H1 (cell line): ENCODE measurements at regions not wholly inside any gene's neighbourhood (a gene's known extent, or its start where the extent isn't known, plus 50 kb on each side); places are given as distances from the start of the nearest gene placed in this dataset.

ENCODE experiments used
- CTCF ChIA-PET: fragments of 300-600 bp; sonication (Branson Sonifier 250); formaldehyde crosslinking; loops from one replicate; lab custom pipeline; 2021; ENCODE audit not compliant: partially characterized antibody; lab: Charles Lee
- POLR2A ChIA-PET: fragments of 300-600 bp; sonication (Branson Sonifier 250); formaldehyde crosslinking; loops from one replicate; lab custom pipeline; 2021; ENCODE audit warnings: inconsistent platforms; ENCODE audit not compliant: partially characterized antibody; lab: Charles Lee
- DNase-seq, 2 experiments: peaks; one replicate each; pipeline versions ENCODE4 v3.0.0 to v3.0.0-alpha.2; 2010 to 2022; ENCODE audit warnings: low spot score in 2 of 2, low read depth in 1 of 2, mixed read lengths in 1 of 2
- FAIRE-seq: peaks from 2 replicates; lab custom pipeline; 2011; peaks lifted over from hg19 to GRCh38; lab: Jason Lieb, UNC
- H2AFZ ChIP-seq: 2 replicates; pipeline ENCODE4 v1.8.1; 2012; ENCODE audit warnings: low read length, inconsistent platforms
- H2AK5ac ChIP-seq: 2 replicates; pipeline ENCODE4 v1.6.1; 2013; ENCODE audit warnings: low read depth, low read length
- H2BK120ac ChIP-seq: replicated peaks from 2 replicates; pipeline ENCODE3; 2013; ENCODE audit warnings: low read depth, low read length, inconsistent platforms
- H2BK12ac ChIP-seq: 2 replicates; pipeline ENCODE4 v1.6.1; 2013; ENCODE audit warnings: low read depth, low read length
- H2BK15ac ChIP-seq: 2 replicates; pipeline ENCODE4 v1.6.1; 2013; ENCODE audit warnings: low read length
- H2BK20ac ChIP-seq: 2 replicates; pipeline ENCODE4 v1.6.1; 2013; ENCODE audit warnings: low read length
- H2BK5ac ChIP-seq: 2 replicates; pipeline ENCODE4 v1.6.1; 2013; ENCODE audit warnings: low read depth, low read length
- H3K14ac ChIP-seq: 2 replicates; pipeline ENCODE4 v1.6.1; 2013; ENCODE audit warnings: inconsistent platforms; ENCODE audit not compliant: insufficient read length
- H3K18ac ChIP-seq: 2 replicates; pipeline ENCODE4 v1.6.1; 2013; ENCODE audit warnings: low read length; ENCODE audit errors: extremely low read depth
- H3K23ac ChIP-seq: 2 replicates; pipeline ENCODE4 v1.6.1; 2013; ENCODE audit warnings: inconsistent platforms; ENCODE audit not compliant: insufficient read length
- H3K23me2 ChIP-seq: 2 replicates; pipeline ENCODE4 v1.6.1; 2013; ENCODE audit warnings: low read depth, low read length
- H3K27ac ChIP-seq: 2 replicates; pipeline ENCODE4 v1.6.1; 2011; ENCODE audit warnings: low read depth, low read length, inconsistent platforms
- H3K27me3 ChIP-seq, 4 experiments: replicated peaks in 1 of 4; 1 replicate in 1 of 4; 2 replicates in 3 of 4; pipeline versions ENCODE4 v1.6.1 to v1.8.1; 2011 to 2013; ENCODE audit warnings: low read length in 3 of 4, mild to moderate bottlenecking in 3 of 4, inconsistent platforms in 2 of 4, mixed read lengths in 2 of 4, moderate library complexity in 1 of 4; ENCODE audit not compliant: control insufficient read depth in 3 of 4, insufficient read depth in 3 of 4; ENCODE audit errors: extremely low read depth in 1 of 4
- H3K36me3 ChIP-seq, 4 experiments: 2 replicates each; pipeline versions ENCODE4 v1.6.1 to v1.8.1; 2011 to 2013; ENCODE audit warnings: mild to moderate bottlenecking in 4 of 4, low read length in 3 of 4, moderate library complexity in 2 of 4, control low read depth in 1 of 4, inconsistent platforms in 1 of 4; ENCODE audit not compliant: insufficient read depth in 4 of 4, control insufficient read depth in 2 of 4
- H3K4ac ChIP-seq: replicated peaks from 2 replicates; pipeline ENCODE3; 2013; ENCODE audit warnings: low read length, low read depth, mixed read lengths, inconsistent platforms; ENCODE audit not compliant: insufficient read length
- H3K4me1 ChIP-seq, 4 experiments: replicated peaks in 1 of 4; 1 replicate in 1 of 4; 2 replicates in 3 of 4; pipeline versions ENCODE4 v1.6.1 to v1.8.1; 2011 to 2013; ENCODE audit warnings: low read length in 3 of 4, inconsistent platforms in 2 of 4, mixed read lengths in 1 of 4; ENCODE audit not compliant: insufficient read depth in 4 of 4, control insufficient read depth in 3 of 4
- H3K4me2 ChIP-seq, 2 experiments: 2 replicates each; pipeline versions ENCODE4 v1.6.1 to v1.8.1; 2011 to 2013; ENCODE audit warnings: low read depth in 2 of 2, low read length in 2 of 2, control low read depth in 1 of 2, inconsistent platforms in 1 of 2, mild to moderate bottlenecking in 1 of 2; ENCODE audit not compliant: insufficient read depth in 1 of 2
- H3K4me3 ChIP-seq, 4 experiments: fragments of 200-600, 300-600 bp in 1 of 4; sonication (generic), shearing (Covaris generic), sonication (Bioruptor Twin) in 1 of 4; 2 replicates each; pipeline versions ENCODE4 v1.5.1 to v1.8.1; 2011 to 2016; ENCODE audit warnings: low read length in 4 of 4, low read depth in 3 of 4, control low read depth in 2 of 4, inconsistent platforms in 2 of 4, mild to moderate bottlenecking in 2 of 4, mixed read lengths in 1 of 4, moderate library complexity in 1 of 4; ENCODE audit not compliant: insufficient read depth in 2 of 4; ENCODE audit errors: extremely low read depth in 1 of 4
- H3K56ac ChIP-seq: replicated peaks from 2 replicates; pipeline ENCODE3; 2013; ENCODE audit warnings: low read depth, mild to moderate bottlenecking, mixed read lengths, low read length, inconsistent platforms; ENCODE audit not compliant: insufficient read length
- H3K79me1 ChIP-seq: 2 replicates; pipeline ENCODE4 v1.6.1; 2013; ENCODE audit warnings: low read depth, low read length, control low read depth
- H3K79me2 ChIP-seq, 2 experiments: 2 replicates each; pipeline versions ENCODE4 v1.6.1 to v1.8.1; 2012 to 2013; ENCODE audit warnings: low read length in 2 of 2, mild to moderate bottlenecking in 2 of 2, inconsistent platforms in 1 of 2; ENCODE audit not compliant: insufficient read depth in 2 of 2, control insufficient read depth in 1 of 2
- H3K9ac ChIP-seq, 4 experiments: replicated peaks in 1 of 4; 1 replicate in 1 of 4; 2 replicates in 3 of 4; pipeline versions ENCODE4 v1.6.1 to v1.8.1; 2011 to 2013; ENCODE audit warnings: low read depth in 3 of 4, low read length in 3 of 4, control low read depth in 2 of 4, mild to moderate bottlenecking in 2 of 4, moderate library complexity in 2 of 4, inconsistent platforms in 1 of 4; ENCODE audit errors: extremely low read depth in 1 of 4
- H3K9me3 ChIP-seq, 2 experiments: 2 replicates each; pipeline versions ENCODE4 v1.6.1 to v1.8.1; 2012 to 2013; ENCODE audit warnings: mild to moderate bottlenecking in 2 of 2, moderate library complexity in 2 of 2, control low read depth in 1 of 2, inconsistent platforms in 1 of 2, low read depth in 1 of 2, low read length in 1 of 2, mixed read lengths in 1 of 2; ENCODE audit not compliant: insufficient read depth in 2 of 2
- H4K20me1 ChIP-seq, 2 experiments: replicated peaks in 1 of 2; 2 replicates each; pipeline versions ENCODE3 to v1.8.1; 2011 to 2013; ENCODE audit warnings: inconsistent platforms in 2 of 2, low read length in 2 of 2, mild to moderate bottlenecking in 1 of 2; ENCODE audit not compliant: insufficient read depth in 2 of 2, control insufficient read depth in 1 of 2
- H4K5ac ChIP-seq: 2 replicates; pipeline ENCODE4 v1.6.1; 2013; ENCODE audit warnings: low read length, low read depth, mixed read lengths, inconsistent platforms; ENCODE audit not compliant: insufficient read length
- H4K8ac ChIP-seq: 2 replicates; pipeline ENCODE4 v1.8.0; 2013; ENCODE audit warnings: mild to moderate bottlenecking, moderate library complexity, low read length, inconsistent platforms; ENCODE audit not compliant: insufficient read depth; ENCODE audit errors: extremely low read depth
- H4K91ac ChIP-seq: replicated peaks from 2 replicates; pipeline ENCODE3; 2013; ENCODE audit warnings: low read length, mixed read lengths, inconsistent platforms; ENCODE audit not compliant: insufficient read length
- ATF3 ChIP-seq: IDR thresholded peaks from 2 replicates; pipeline ENCODE4 v1.6.1; 2011; ENCODE audit warnings: low read depth, mild to moderate bottlenecking, low read length; ENCODE audit not compliant: insufficient read depth
- EP300 ChIP-seq, 2 experiments: IDR thresholded peaks; 1 replicate in 1 of 2; 2 replicates in 1 of 2; pipeline ENCODE4 v1.6.1; 2011 to 2012; ENCODE audit warnings: low read depth in 2 of 2, low read length in 2 of 2, mild to moderate bottlenecking in 2 of 2, borderline replicate concordance in 1 of 2, inconsistent platforms in 1 of 2, moderate library complexity in 1 of 2
- KDM1A ChIP-seq: fragments of 200-600, 300-600 bp; sonication (generic); IDR thresholded peaks from 2 replicates; pipeline ENCODE4 v1.7.1; 2016; ENCODE audit warnings: mild to moderate bottlenecking, low read length, borderline replicate concordance
- KDM4A ChIP-seq: IDR thresholded peaks from one replicate; pipeline ENCODE4 v1.7.1; 2012; ENCODE audit warnings: low read depth, mild to moderate bottlenecking, moderate library complexity, low read length, inconsistent platforms; ENCODE audit not compliant: severe bottlenecking
- NRF1 ChIP-seq: IDR thresholded peaks from 2 replicates; pipeline ENCODE4 v1.6.1; 2011; ENCODE audit warnings: mild to moderate bottlenecking, low read depth, low read length, improper control_type of control experiment
- RBBP5 ChIP-seq: IDR thresholded peaks from 2 replicates; pipeline ENCODE4 v1.7.1; 2012; ENCODE audit warnings: low read depth, mild to moderate bottlenecking, inconsistent platforms, low read length, moderate library complexity, borderline replicate concordance
- RFX5 ChIP-seq: IDR thresholded peaks from 2 replicates; pipeline ENCODE4 v1.6.1; 2011; ENCODE audit warnings: low read depth, low read length, improper control_type of control experiment, borderline replicate concordance
- SIN3A ChIP-seq, 2 experiments: IDR thresholded peaks in 1 of 2; conservative IDR thresholded peaks in 1 of 2; 2 replicates each; pipeline ENCODE4 v1.6.1; 2011 to 2012; ENCODE audit warnings: low read length in 2 of 2, improper control_type of control experiment in 1 of 2, low read depth in 1 of 2, mild to moderate bottlenecking in 1 of 2
- TAF1 ChIP-seq: IDR thresholded peaks from 2 replicates; pipeline ENCODE4 v1.6.1; 2011; ENCODE audit warnings: mild to moderate bottlenecking, low read depth, low read length
- TCF12 ChIP-seq: IDR thresholded peaks from 2 replicates; pipeline ENCODE4 v1.6.1; 2011; ENCODE audit warnings: low read depth, mild to moderate bottlenecking, low read length
- WGBS, 2 experiments: shearing (Covaris generic) in 1 of 2; methylation state at CpG; one replicate each; pipeline versions ENCODE4 v1.1.6 to v1.1.7; 2013 to 2015; ENCODE audit warnings: low lambda C conversion rate in 2 of 2, mixed read lengths in 2 of 2, inconsistent platforms in 1 of 2, low coverage in 1 of 2, missing lambda C conversion rate in 1 of 2; ENCODE audit not compliant: insufficient replicate concordance in 2 of 2, insufficient coverage in 1 of 2, insufficient read length in 1 of 2; ENCODE audit errors: extremely low coverage in 1 of 2, missing lambda C conversion rate in 1 of 2; 5-methylcytosine and 5-hydroxymethylcytosine counted together

GRCh38 chr2:150858382-150858781 lies 370.9 kb upstream of the RND3 start:
- no peak overlapping the region for H3K4me2 ChIP-seq
- H3K27me3 ChIP-seq, result no peaks in the 10 kb centered on the region
- H4K8ac ChIP-seq, result no peak overlapping the region
- H3K9ac ChIP-seq, result no peak overlapping the region
- H3K23me2 ChIP-seq, result no peaks in the 10 kb centered on the region
- ChIA-PET POLR2A (no interaction called here), CTCF (no interaction called here)
- no peak overlapping the region for H3K4ac ChIP-seq
- H2BK15ac ChIP-seq, result no peak overlapping the region
- FAIRE-seq (no peak), DNase-seq (no peak)
- H3K27ac ChIP-seq, result no peak overlapping the region
- H3K79me1 ChIP-seq, result no peaks in the 10 kb centered on the region
- 90% methylated on average over 5 of the region's 5 CpGs; no CpG with 5 or more reads in 1 of the 2 experiments for WGBS, 2 experiments
- H3K36me3 ChIP-seq, result peaks cover 0 to 6% (median under 1%) of the 10 kb centered on the region in 4 experiments; a peak in 2 of 8 replicates
- H4K5ac ChIP-seq, result no peak overlapping the region
- no peak overlapping the region for H3K56ac ChIP-seq
- H2AK5ac ChIP-seq, result no peak overlapping the region
- no peak overlapping the region for H3K14ac ChIP-seq
- H3K4me3 ChIP-seq, result no peak overlapping the region
- no peak overlapping the region for H2BK12ac ChIP-seq
- peaks cover 0 to 16% of the 10 kb centered on the region in 2 experiments for H3K9me3 ChIP-seq
- no peak overlapping the region for H2AFZ ChIP-seq
- no peak overlapping the region for H3K23ac ChIP-seq
- H2BK120ac ChIP-seq, result no peak overlapping the region
- peak overlapping the region; percentile 51; the same call in 1 of the 2 replicates for H2BK20ac ChIP-seq
- no peaks in the 10 kb centered on the region for H3K79me2 ChIP-seq
- H3K4me1 ChIP-seq, result peaks cover 0 to 14% (median 4%) of the 10 kb centered on the region in 4 experiments; a peak in 2 of 7 replicates
- no peak overlapping the region for H4K91ac ChIP-seq
- H4K20me1 ChIP-seq, result no peaks in the 10 kb centered on the region
- H2BK5ac ChIP-seq, result no peak overlapping the region
- no peak overlapping the region for H3K18ac ChIP-seq
- no peak for TF ChIP-seq ATF3
- TF ChIP-seq NRF1, result no peak
- no peak for TF ChIP-seq EP300 (IDR thresholded peaks at IDR 0.05; ENCODE audit: borderline replicate concordance in 1 of 2, low read depth in 2 of 2, low read length in 2 of 2)
- TF ChIP-seq TAF1, result no peak
- no peak for TF ChIP-seq KDM1A
- TF ChIP-seq TCF12, result no peak
- no peak for TF ChIP-seq SIN3A (conservative IDR thresholded peaks at IDR 0.05 in 1 of 2, IDR thresholded peaks at IDR 0.05 in 1 of 2; ENCODE audit: low read depth in 1 of 2, low read length in 2 of 2)
- no peak for TF ChIP-seq KDM4A
- TF ChIP-seq RFX5, result no peak
- TF ChIP-seq RBBP5, result no peak
